ENCODE measurements at regions not wholly inside any gene's neighbourhood (a gene's known extent, or its start where the extent isn't known, plus 50 kb on each side); places are given as distances from the start of the nearest gene placed in this dataset.

- no peak for TF ChIP-seq CTCF (conservative IDR thresholded peaks at IDR 0.05; ENCODE audit: low read depth, low read length)
- H3K4me3 ChIP-seq (ENCODE audit: low read length) = peak overlapping the region; percentile 61
Measured at GRCh38 chr1:39104158-39105060, 78.3 kb downstream of the NDUFS5 start.

GRCh38 chr1:39105061-39105840 is 79.1 kb downstream of the NDUFS5 start:
- peak overlapping the region; percentile 75 for H3K4me3 ChIP-seq (ENCODE audit: low read length)
- no peak for TF ChIP-seq CTCF (conservative IDR thresholded peaks at IDR 0.05; ENCODE audit: low read depth, low read length)
- no peak for DNase-seq (ENCODE audit: low read depth)

More at GRCh38 chr1:39104158-39105060, 78.3 kb downstream of the NDUFS5 start:
- no peak for DNase-seq (ENCODE audit: low read depth)

GRCh38 chr1:39105841-39106765 is 80.0 kb downstream of the NDUFS5 start:
- no peak for DNase-seq (ENCODE audit: low read depth)
- H3K4me3 ChIP-seq (ENCODE audit: low read length) = peak overlapping the region; percentile 75
- TF ChIP-seq CTCF (conservative IDR thresholded peaks at IDR 0.05; ENCODE audit: low read depth, low read length) = no peak

- TF ChIP-seq CTCF (conservative IDR thresholded peaks at IDR 0.05; ENCODE audit: low read depth, low read length) = no peak
- peak overlapping the region; percentile 75 for H3K4me3 ChIP-seq (ENCODE audit: low read length)
- DNase-seq (ENCODE audit: low read depth) = no peak
Measured at GRCh38 chr1:39106801-39107327, 80.7 kb downstream of the NDUFS5 start.

GRCh38 chr1:39107341-39108290 is 81.5 kb downstream of the NDUFS5 start:
- H3K4me3 ChIP-seq (ENCODE audit: low read length) = peak overlapping the region; percentile 75
- no peak for TF ChIP-seq CTCF (conservative IDR thresholded peaks at IDR 0.05; ENCODE audit: low read depth, low read length)
- DNase-seq (ENCODE audit: low read depth) = no peak
